ENCODE measurements at regions not wholly inside any gene's neighbourhood (a gene's known extent, or its start where the extent isn't known, plus 50 kb on each side); places are given as distances from the start of the nearest gene placed in this dataset.

- TF ChIP-seq CTCF (conservative IDR thresholded peaks at IDR 0.05; ENCODE audit: low read length) = no peak
- no peak for DNase-seq (ENCODE audit: low read depth)
- no peak overlapping the region for H3K4me3 ChIP-seq (ENCODE audit: low read length)
Observed at GRCh38 chr5:62682059-62682458, 103.4 kb downstream of the LRRC70 start.

- no peak overlapping the region for H3K4me3 ChIP-seq (ENCODE audit: low read length)
- DNase-seq (ENCODE audit: low read depth) = no peak
- no peak for TF ChIP-seq CTCF (conservative IDR thresholded peaks at IDR 0.05; ENCODE audit: low read length)
Observed at GRCh38 chr5:62681117-62681850, 102.7 kb downstream of the LRRC70 start.

- TF ChIP-seq CTCF (conservative IDR thresholded peaks at IDR 0.05; ENCODE audit: low read length) = no peak
- DNase-seq (ENCODE audit: low read depth) = no peak
Observed at GRCh38 chr5:62680121-62680520, 101.5 kb downstream of the LRRC70 start.

More at GRCh38 chr5:62680121-62680520, 101.5 kb downstream of the LRRC70 start:
- no peak overlapping the region for H3K4me3 ChIP-seq (ENCODE audit: low read length)

All from AG10803 (cell line).